GM23248 (cell line): ENCODE measurements at regions not wholly inside any gene's neighbourhood (a gene's known extent, or its start where the extent isn't known, plus 50 kb on each side); places are given as distances from the start of the nearest gene placed in this dataset.

Experiments
- DNase-seq: peaks from one replicate; pipeline ENCODE4 v3.0.0-alpha.2; 2015
- H2AFZ ChIP-seq: fragments of 200-600 bp; sonication (generic); 2 replicates; pipeline ENCODE4 v1.6.1; 2016; ENCODE audit warnings: antibody characterized with exemption
- H3F3A ChIP-seq: fragments of 200-600 bp; sonication (generic); 2 replicates; pipeline ENCODE4 v1.6.1; 2016; ENCODE audit warnings: mild to moderate bottlenecking, antibody characterized with exemption, mixed run types; ENCODE audit not compliant: insufficient read depth
- H3K27ac ChIP-seq: fragments of 200-600 bp; sonication (generic); 2 replicates; pipeline ENCODE4 v1.5.1; 2016; ENCODE audit warnings: mild to moderate bottlenecking
- H3K27me3 ChIP-seq: fragments of 200-600 bp; sonication (generic); replicated peaks from 2 replicates; pipeline ENCODE4 v1.6.1; 2016; ENCODE audit warnings: mild to moderate bottlenecking; ENCODE audit not compliant: insufficient read depth
- H3K36me3 ChIP-seq: fragments of 200-600 bp; sonication (generic); 2 replicates; pipeline ENCODE4 v1.6.1; 2016; ENCODE audit warnings: low read depth, mild to moderate bottlenecking
- H3K4me1 ChIP-seq: fragments of 200-600 bp; sonication (generic); 2 replicates; pipeline ENCODE4 v1.6.1; 2016; ENCODE audit warnings: mild to moderate bottlenecking; ENCODE audit not compliant: insufficient read depth
- H3K4me2 ChIP-seq: fragments of 200-600 bp; sonication (generic); one replicate; pipeline ENCODE4 v1.6.1; 2016; ENCODE audit warnings: mild to moderate bottlenecking; ENCODE audit not compliant: unreplicated experiment
- H3K4me3 ChIP-seq: fragments of 200-600 bp; sonication (generic); 2 replicates; pipeline ENCODE4 v1.5.1; 2016; ENCODE audit warnings: mild to moderate bottlenecking
- H3K79me2 ChIP-seq: fragments of 200-600 bp; sonication (generic); 2 replicates; pipeline ENCODE4 v1.6.1; 2016; ENCODE audit warnings: mild to moderate bottlenecking; ENCODE audit not compliant: insufficient read depth
- H3K9ac ChIP-seq: fragments of 200-600 bp; sonication (generic); 2 replicates; pipeline ENCODE4 v1.6.1; 2016; ENCODE audit warnings: mild to moderate bottlenecking
- H3K9me2 ChIP-seq: fragments of 200-600 bp; sonication (generic); 2 replicates; pipeline ENCODE4 v1.6.1; 2016; ENCODE audit warnings: mixed run types, mild to moderate bottlenecking, moderate library complexity; ENCODE audit not compliant: insufficient read depth
- H3K9me3 ChIP-seq: fragments of 200-600 bp; sonication (generic); one replicate; pipeline ENCODE4 v1.6.1; 2017; ENCODE audit warnings: low read depth
- H4K20me1 ChIP-seq: fragments of 200-600 bp; sonication (generic); 2 replicates; pipeline ENCODE4 v1.6.0; 2016; ENCODE audit not compliant: insufficient read depth
- EZH2 ChIP-seq: fragments of 200-600 bp; sonication (generic); IDR thresholded peaks from 2 replicates; pipeline ENCODE4 v1.6.1; 2018; ENCODE audit warnings: antibody characterized with exemption, mild to moderate bottlenecking; ENCODE audit not compliant: insufficient read depth, poor library complexity, severe bottlenecking
- EZH2phosphoT487 ChIP-seq: fragments of 200-600 bp; sonication (generic); IDR thresholded peaks from 2 replicates; pipeline ENCODE4 v1.6.1; 2018; ENCODE audit warnings: antibody characterized with exemption, moderate library complexity, mild to moderate bottlenecking, low read depth; ENCODE audit not compliant: insufficient read depth
- WGBS, 2 experiments: methylation state at CpG; one replicate each; pipeline ENCODE4 v1.1.6; 2015 to 2017; ENCODE audit warnings: low lambda C conversion rate in 2 of 2, low coverage in 1 of 2; ENCODE audit errors: missing lambda C conversion rate in 2 of 2; 5-methylcytosine and 5-hydroxymethylcytosine counted together
- in situ Hi-C: fragments of 300-500 bp; cut with MboI; formaldehyde crosslinking; loops from 2 replicates; pipeline ENCODE4 v1.15.0; 2020

DNA sequence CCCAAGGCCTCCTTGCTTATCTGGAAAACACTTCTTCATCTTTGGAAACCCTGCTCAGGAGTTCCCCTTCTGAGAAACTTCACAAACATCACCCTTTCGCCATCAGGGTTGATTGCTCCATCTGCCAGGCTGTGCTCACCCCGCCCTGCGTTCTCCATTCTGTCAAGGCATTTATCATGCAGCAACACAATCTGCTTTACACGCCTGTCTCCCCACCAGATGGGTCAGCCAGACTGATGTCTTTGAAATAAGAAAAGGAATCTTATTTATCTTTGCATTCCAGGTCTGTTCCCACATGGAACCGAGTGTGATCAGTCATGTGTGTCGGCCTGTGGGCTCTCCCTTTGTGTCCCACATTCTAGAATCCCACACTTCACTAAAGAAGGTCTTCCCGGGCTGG, 110.0 kb upstream of the ARL4C start:
- Histone ChIP-seq H3K4me1 (no peaks in the 10 kb centered on the region), H3K27me3 (no peaks in the 10 kb centered on the region), H2AFZ (no peak overlapping the region), H3K9ac (no peak overlapping the region), H3K4me2 (no peak overlapping the region), H3K9me3 (no peaks in the 10 kb centered on the region), H4K20me1 (no peaks in the 10 kb centered on the region), H3F3A (no peaks in the 10 kb centered on the region), H3K9me2 (no peaks in the 10 kb centered on the region), H3K79me2 (no peaks in the 10 kb centered on the region), H3K27ac (no peak overlapping the region), H3K4me3 (no peak overlapping the region), H3K36me3 (no peaks in the 10 kb centered on the region)
- WGBS, 2 experiments: 43 to 48% methylated on average over 7 of the region's 7 CpGs
- TF ChIP-seq EZH2phosphoT487 (no peak), EZH2 (no peak)
- in situ Hi-C loops: no loop called here
- no peak for DNase-seq

DNA sequence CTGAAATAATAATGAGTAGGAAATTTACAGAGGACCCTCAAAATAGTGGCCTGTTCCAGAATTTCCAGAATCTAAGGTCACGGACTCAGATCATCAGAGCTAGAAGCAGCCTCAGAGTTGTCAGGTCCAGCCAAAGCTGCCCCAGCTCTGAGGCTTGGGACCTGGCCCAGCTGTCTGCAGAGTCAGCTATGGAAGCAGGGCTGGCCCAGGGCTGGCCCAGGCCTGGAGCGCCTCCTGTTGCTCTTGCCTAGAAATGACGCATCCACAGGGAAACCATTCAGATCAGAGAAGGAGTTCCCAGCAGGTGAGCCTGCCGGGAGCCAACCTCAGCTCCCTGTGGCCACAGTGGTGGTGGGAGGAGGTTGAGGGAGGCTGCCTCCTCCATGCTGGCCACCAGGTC, 106.7 kb upstream of the ARL4C start:
- peak; percentile 7 for DNase-seq
- WGBS, 2 experiments: 90 to 100% methylated on average over 3 to 4 of the region's 4 CpGs

DNA sequence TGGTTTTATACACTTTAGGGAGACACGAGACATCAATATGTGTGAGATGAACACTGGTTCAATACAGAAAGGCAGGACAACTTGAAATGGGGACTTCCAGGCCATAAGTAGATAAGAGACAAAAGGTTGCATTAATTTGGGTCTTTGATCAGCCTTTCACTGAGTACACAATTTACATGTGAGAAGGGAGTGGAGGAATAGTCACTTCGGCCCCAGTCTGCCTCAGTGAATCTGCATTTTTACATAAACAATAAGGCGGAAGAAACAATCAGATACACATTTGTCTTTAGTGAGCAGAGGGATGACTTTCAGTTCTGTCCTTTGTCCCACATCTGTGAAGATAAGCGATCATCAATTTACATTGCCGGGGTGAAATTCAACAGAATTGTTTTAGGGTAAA, 104.3 kb upstream of the ARL4C start:
- H3K27me3 ChIP-seq: no peaks in the 10 kb centered on the region
- no peak for DNase-seq
- H3K4me2 ChIP-seq: no peak overlapping the region
- no peaks in the 10 kb centered on the region for H3K9me3 ChIP-seq
- H2AFZ ChIP-seq: no peak overlapping the region
- H3K9me2 ChIP-seq: no peaks in the 10 kb centered on the region
- H3K4me1 ChIP-seq: no peaks in the 10 kb centered on the region
- H3K9ac ChIP-seq: no peak overlapping the region
- no peaks in the 10 kb centered on the region for H3K79me2 ChIP-seq
- in situ Hi-C loops: no loop called here
- WGBS, 2 experiments: 82 to 86% methylated on average over 5 of the region's 5 CpGs
- H3F3A ChIP-seq: no peaks in the 10 kb centered on the region
- no peaks in the 10 kb centered on the region for H4K20me1 ChIP-seq
- H3K36me3 ChIP-seq: no peaks in the 10 kb centered on the region
- H3K4me3 ChIP-seq: no peak overlapping the region
- no peak overlapping the region for H3K27ac ChIP-seq
- TF ChIP-seq EZH2phosphoT487: no peak
- TF ChIP-seq EZH2: no peak

More for the DNA sequence above, 106.7 kb upstream of the ARL4C start:
- TF ChIP-seq EZH2phosphoT487: no peak
- TF ChIP-seq EZH2: no peak
- Histone ChIP-seq H3K9ac (no peak overlapping the region), H3K36me3 (no peaks in the 10 kb centered on the region), H3K9me2 (no peaks in the 10 kb centered on the region), H3F3A (no peaks in the 10 kb centered on the region), H4K20me1 (no peaks in the 10 kb centered on the region), H3K4me3 (no peak overlapping the region), H3K4me2 (no peak overlapping the region), H2AFZ (no peak overlapping the region), H3K79me2 (no peaks in the 10 kb centered on the region), H3K9me3 (no peaks in the 10 kb centered on the region), H3K27ac (no peak overlapping the region), H3K27me3 (no peaks in the 10 kb centered on the region), H3K4me1 (no peaks in the 10 kb centered on the region)
- in situ Hi-C loops: no loop called here

DNA sequence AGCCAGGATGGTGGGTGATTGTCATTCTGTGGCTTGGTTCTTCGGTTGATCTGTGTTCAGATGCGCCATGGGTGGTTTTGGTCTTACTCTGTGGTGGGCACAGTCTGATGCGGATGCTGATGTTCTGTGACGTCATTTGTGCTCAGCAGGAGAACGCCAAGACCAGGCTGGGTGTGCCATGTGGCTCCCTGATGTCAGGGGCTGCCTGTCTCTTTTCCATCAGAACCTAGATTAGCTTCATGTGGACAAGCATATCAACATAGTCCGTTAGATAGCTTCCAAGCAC, 100.6 kb upstream of the ARL4C start:
- no peaks in the 10 kb centered on the region for H3F3A ChIP-seq
- H3K9me3 ChIP-seq: no peaks in the 10 kb centered on the region
- 75 to 76% methylated on average over 6 of the region's 6 CpGs for WGBS, 2 experiments
- DNase-seq: no peak
- H3K79me2 ChIP-seq: no peaks in the 10 kb centered on the region
- TF ChIP-seq EZH2phosphoT487: no peak
- no peak for TF ChIP-seq EZH2
- no peaks in the 10 kb centered on the region for H3K36me3 ChIP-seq
- H3K27me3 ChIP-seq: no peaks in the 10 kb centered on the region
- no peak overlapping the region for H2AFZ ChIP-seq
- no peaks in the 10 kb centered on the region for H4K20me1 ChIP-seq
- H3K9ac ChIP-seq: no peak overlapping the region
- no peak overlapping the region for H3K27ac ChIP-seq
- H3K4me3 ChIP-seq: no peak overlapping the region
- H3K4me1 ChIP-seq: no peaks in the 10 kb centered on the region; the same call in 1 of the 2 replicates
- H3K4me2 ChIP-seq: no peak overlapping the region
- in situ Hi-C loops: no loop called here
- no peaks in the 10 kb centered on the region for H3K9me2 ChIP-seq

DNA sequence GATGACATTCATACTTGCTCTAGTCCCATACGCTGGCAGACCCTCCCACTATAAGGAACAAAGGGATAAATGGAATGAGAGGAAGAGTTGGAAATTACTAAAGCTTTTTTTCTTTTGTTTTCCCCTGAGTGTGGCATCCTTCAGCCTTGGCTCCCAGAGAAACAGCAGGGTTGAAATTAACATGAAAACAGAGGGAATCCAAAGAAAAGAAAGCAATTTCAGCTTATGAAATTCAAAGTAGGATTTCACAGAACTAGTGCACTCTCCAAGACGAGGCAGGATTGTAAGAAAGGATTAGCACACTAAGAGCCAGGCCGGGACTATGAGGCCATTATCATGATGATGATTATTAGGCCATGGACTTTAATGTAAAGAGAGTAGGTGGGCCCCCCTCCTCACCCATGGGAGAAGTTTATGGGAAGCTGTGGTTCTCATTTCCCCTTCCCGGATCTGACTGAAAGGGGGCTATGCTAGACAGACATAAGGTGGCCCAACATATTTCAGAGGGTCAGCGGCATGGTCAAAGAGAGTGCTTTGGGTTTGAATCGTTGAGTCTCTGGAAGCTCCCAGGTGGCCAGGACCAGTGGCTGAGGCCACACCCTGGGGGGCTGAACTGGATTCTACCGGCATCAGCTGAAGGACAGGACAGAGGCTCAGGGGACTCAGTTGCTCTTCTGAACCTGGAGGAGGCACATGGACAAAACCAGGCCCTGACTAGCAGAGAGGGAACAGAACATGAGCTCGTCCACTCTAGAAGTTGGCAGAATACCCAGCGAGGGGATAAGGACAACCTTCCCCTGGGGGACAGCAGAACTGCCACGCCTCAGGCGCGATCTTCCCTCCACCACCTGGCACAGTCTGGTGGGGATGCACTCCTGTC, 100.1 kb upstream of the ARL4C start:
- no peak overlapping the region for H3K9ac ChIP-seq
- H3K9me3 ChIP-seq: no peaks in the 10 kb centered on the region
- no peak overlapping the region for H3K4me2 ChIP-seq
- WGBS, 2 experiments: 60 to 65% methylated on average over 11 to 12 of the region's 12 CpGs
- no peaks in the 10 kb centered on the region for H3F3A ChIP-seq
- H3K9me2 ChIP-seq: no peaks in the 10 kb centered on the region
- no peak overlapping the region for H3K27ac ChIP-seq
- no peaks in the 10 kb centered on the region for H3K36me3 ChIP-seq
- in situ Hi-C loops: no loop called here
- H2AFZ ChIP-seq: no peak overlapping the region
- DNase-seq: no peak
- H3K4me3 ChIP-seq: no peak overlapping the region
- no peaks in the 10 kb centered on the region for H4K20me1 ChIP-seq
- no peaks in the 10 kb centered on the region for H3K27me3 ChIP-seq
- H3K4me1 ChIP-seq: no peaks in the 10 kb centered on the region; the same call in 1 of the 2 replicates
- no peak for TF ChIP-seq EZH2phosphoT487
- no peak for TF ChIP-seq EZH2
- H3K79me2 ChIP-seq: no peaks in the 10 kb centered on the region
